ENCODE measurements at regions not wholly inside any gene's neighbourhood (a gene's known extent, or its start where the extent isn't known, plus 50 kb on each side); places are given as distances from the start of the nearest gene placed in this dataset.
"Not testable (repeated sequence)": the region's sequence is repeated elsewhere in the genome, so short reads cannot be mapped to it uniquely, and the experiment has no call there.

GRCh38 chr6:79806661-79807060 is 140.7 kb downstream of the ELOVL4 start:
- not testable (repeated sequence) for TF ChIP-seq MAX (CRISPR knock-in tag; IDR thresholded peaks at IDR 0.05); CREB1 (CRISPR knock-in tag; IDR thresholded peaks at IDR 0.05); CTCF (IDR thresholded peaks at IDR 0.05); CREM (CRISPR knock-in tag; IDR thresholded peaks at IDR 0.05); ZNF263 (CRISPR knock-in tag; IDR thresholded peaks at IDR 0.05; ENCODE audit: low read depth); ZNF423 (CRISPR knock-in tag; IDR thresholded peaks at IDR 0.05); ATF2 (CRISPR knock-in tag; IDR thresholded peaks at IDR 0.05; ENCODE audit: borderline replicate concordance, low read depth); ZNF121 (CRISPR knock-in tag; IDR thresholded peaks at IDR 0.05); SMAD3 (CRISPR knock-in tag; IDR thresholded peaks at IDR 0.05; ENCODE audit: borderline replicate concordance); ATF3 (CRISPR knock-in tag; conservative IDR thresholded peaks at IDR 0.05); E2F4 (CRISPR knock-in tag; IDR thresholded peaks at IDR 0.05; ENCODE audit: borderline replicate concordance, low read depth); TEAD4 (CRISPR knock-in tag; IDR thresholded peaks at IDR 0.05)
